Tibial nerve (tissue), 4 donors: ENCODE measurements at regions not wholly inside any gene's neighbourhood (a gene's known extent, or its start where the extent isn't known, plus 50 kb on each side); places are given as distances from the start of the nearest gene placed in this dataset.

ENCODE experiments used
- EP300 ChIP-seq, 2 donors: sonication (generic); formaldehyde crosslinking; IDR thresholded peaks; one replicate each; pipeline ENCODE4 v1.6.1; 2017; ENCODE audit warnings: antibody characterized with exemption in 2 of 2, mild to moderate bottlenecking in 1 of 2
- POLR2A ChIP-seq, 2 donors: fragments of 450-650 bp; IDR thresholded peaks; one replicate each; pipeline ENCODE4 v1.6.1; 2017; ENCODE audit warnings: antibody characterized with exemption in 2 of 2, mild to moderate bottlenecking in 2 of 2, moderate library complexity in 2 of 2
- TF ChIP-seq, protein P1 (sequence below), 5 experiments: fragments of 200-600 bp in 3 of 5; fragments of 450-650 bp in 2 of 5; sonication (generic) in 3 of 5; IDR thresholded peaks; one replicate each; pipeline ENCODE4 v1.5.1; 2016 to 2019; ENCODE audit warnings: antibody characterized with exemption in 5 of 5, mild to moderate bottlenecking in 3 of 5, moderate library complexity in 2 of 5

DNA sequence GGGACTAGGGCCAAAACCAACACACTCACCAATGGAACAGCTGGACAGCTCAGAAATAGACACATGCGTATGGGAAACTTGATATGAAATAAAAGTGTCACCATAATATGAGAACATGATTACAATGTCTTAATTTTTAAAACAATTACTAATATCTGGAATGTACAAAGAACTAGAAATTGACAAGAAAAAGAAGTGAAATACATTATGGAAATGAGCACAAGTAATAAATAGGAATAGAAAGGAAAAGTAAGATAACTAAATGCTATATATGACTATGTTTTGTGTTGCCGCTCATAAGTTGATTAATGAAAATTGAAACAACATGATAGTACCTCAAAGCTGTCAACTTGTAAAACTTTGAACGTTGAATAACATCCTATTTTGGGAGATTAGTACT, 801.1 kb downstream of the SLITRK5 start:
- TF ChIP-seq, protein P1, sequence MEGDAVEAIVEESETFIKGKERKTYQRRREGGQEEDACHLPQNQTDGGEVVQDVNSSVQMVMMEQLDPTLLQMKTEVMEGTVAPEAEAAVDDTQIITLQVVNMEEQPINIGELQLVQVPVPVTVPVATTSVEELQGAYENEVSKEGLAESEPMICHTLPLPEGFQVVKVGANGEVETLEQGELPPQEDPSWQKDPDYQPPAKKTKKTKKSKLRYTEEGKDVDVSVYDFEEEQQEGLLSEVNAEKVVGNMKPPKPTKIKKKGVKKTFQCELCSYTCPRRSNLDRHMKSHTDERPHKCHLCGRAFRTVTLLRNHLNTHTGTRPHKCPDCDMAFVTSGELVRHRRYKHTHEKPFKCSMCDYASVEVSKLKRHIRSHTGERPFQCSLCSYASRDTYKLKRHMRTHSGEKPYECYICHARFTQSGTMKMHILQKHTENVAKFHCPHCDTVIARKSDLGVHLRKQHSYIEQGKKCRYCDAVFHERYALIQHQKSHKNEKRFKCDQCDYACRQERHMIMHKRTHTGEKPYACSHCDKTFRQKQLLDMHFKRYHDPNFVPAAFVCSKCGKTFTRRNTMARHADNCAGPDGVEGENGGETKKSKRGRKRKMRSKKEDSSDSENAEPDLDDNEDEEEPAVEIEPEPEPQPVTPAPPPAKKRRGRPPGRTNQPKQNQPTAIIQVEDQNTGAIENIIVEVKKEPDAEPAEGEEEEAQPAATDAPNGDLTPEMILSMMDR (IDR thresholded peaks at IDR 0.05) = no peak
- TF ChIP-seq POLR2A (IDR thresholded peaks at IDR 0.05) (no peak), EP300 (IDR thresholded peaks at IDR 0.05) (no peak)
